T-helper 2 cell treated with Interferon-gamma antibody and Interleukin-4, amounts not matched to agents 5 μg/mL and 100 μg/mL, for 36 hours (primary cell): ENCODE measurements at regions not wholly inside any gene's neighbourhood (a gene's known extent, or its start where the extent isn't known, plus 50 kb on each side); places are given as distances from the start of the nearest gene placed in this dataset.
A peak's percentile ranks its signal among the peaks of the same experiment; 100 is the strongest.

Experiments used
- DNase-seq: peaks from one replicate; pipeline ENCODE4 v3.0.0; 2021; ENCODE audit warnings: low spot score
- H3K27ac Mint-ChIP-seq: one replicate; pipeline ENCODE4 v1.8.0; 2021; ENCODE audit warnings: mild to moderate bottlenecking, mixed read lengths
- H3K27me3 Mint-ChIP-seq: one replicate; pipeline ENCODE4 v1.8.0; 2021; ENCODE audit warnings: low read depth, mixed read lengths
- H3K36me3 Mint-ChIP-seq: one replicate; pipeline ENCODE4 v1.8.0; 2021; ENCODE audit warnings: low read depth, mixed read lengths
- H3K4me1 Mint-ChIP-seq: one replicate; pipeline ENCODE4 v1.8.0; 2021; ENCODE audit warnings: low read depth, mixed read lengths
- H3K4me3 Mint-ChIP-seq: one replicate; pipeline ENCODE4 v1.8.0; 2022; ENCODE audit warnings: mild to moderate bottlenecking, moderate library complexity, mixed read lengths
- H3K9me3 Mint-ChIP-seq: one replicate; pipeline ENCODE4 v1.8.0; 2021; ENCODE audit warnings: mixed read lengths

- Mint-ChIP-seq H3K27ac (no peak overlapping the region), H3K4me1 (peaks cover 12% of the 10 kb centered on the region), H3K36me3 (no peaks in the 10 kb centered on the region), H3K4me3 (no peak overlapping the region), H3K27me3 (no peaks in the 10 kb centered on the region), H3K9me3 (no peaks in the 10 kb centered on the region)
- no peak for DNase-seq
Measured at GRCh38 chr2:12424809-12425208, 291.9 kb upstream of the TRIB2 start.

GRCh38 chr2:12428324-12428723 lies 288.4 kb upstream of the TRIB2 start:
- DNase-seq = no peak
- no peak overlapping the region for H3K4me3 Mint-ChIP-seq
- peaks cover 3% of the 10 kb centered on the region for H3K36me3 Mint-ChIP-seq
- peaks cover 17% of the 10 kb centered on the region for H3K4me1 Mint-ChIP-seq
- no peaks in the 10 kb centered on the region for H3K9me3 Mint-ChIP-seq
- H3K27ac Mint-ChIP-seq = no peak overlapping the region
- H3K27me3 Mint-ChIP-seq = no peaks in the 10 kb centered on the region

DNA sequence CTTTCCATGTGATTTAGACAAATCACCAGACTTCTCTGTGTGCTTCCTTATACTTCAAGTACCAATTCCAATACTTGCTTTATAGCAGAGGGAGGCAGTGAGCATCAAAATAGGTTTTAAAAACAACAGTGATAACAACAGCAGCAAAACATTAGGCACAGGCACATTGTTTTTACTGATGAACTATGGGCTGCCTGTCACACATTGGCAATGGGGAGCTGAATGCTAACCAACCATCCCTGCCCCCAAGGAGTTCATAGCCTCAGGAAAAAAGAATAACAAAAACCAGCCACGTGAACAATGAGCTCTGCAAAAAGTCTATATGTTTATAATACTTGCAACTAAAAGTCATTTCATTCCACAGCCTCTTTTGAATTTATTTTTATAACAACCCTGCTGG lies 287.9 kb upstream of the TRIB2 start:
- Mint-ChIP-seq H3K27ac (no peak overlapping the region), H3K27me3 (no peaks in the 10 kb centered on the region)

DNA sequence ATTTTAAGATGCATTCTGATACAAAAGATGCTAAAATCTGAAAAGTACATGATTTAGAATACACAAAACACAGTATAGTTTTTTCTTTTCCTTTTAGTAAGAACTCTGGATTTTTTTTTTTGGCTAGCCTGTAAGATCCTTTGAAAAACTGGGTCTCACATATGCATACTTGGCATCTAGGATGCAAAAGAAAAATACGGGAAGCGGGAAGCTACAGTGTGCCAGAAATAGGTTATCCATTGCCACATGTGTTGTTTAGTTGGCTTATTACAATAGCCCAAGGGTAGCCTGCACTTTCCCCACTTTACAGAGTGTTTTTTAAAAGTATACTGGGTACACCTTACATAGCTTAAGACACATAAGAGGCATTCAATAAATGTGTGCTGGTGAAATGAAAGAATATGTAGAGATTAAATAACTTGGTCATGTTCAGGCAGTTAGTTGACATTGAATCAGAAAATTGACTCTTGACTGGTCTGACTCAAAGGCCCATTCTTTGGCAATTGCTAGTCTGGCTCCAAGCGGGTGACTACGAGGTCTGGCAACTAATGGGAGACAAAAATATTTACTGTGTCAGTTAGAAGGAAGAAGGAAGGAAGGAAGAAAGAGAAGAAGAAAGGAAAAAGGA lies 286.8 kb upstream of the TRIB2 start:
- Mint-ChIP-seq H3K36me3 (peaks cover 4% of the 10 kb centered on the region), H3K27ac (peak overlapping the region; percentile 74), H3K27me3 (no peaks in the 10 kb centered on the region), H3K9me3 (no peaks in the 10 kb centered on the region), H3K4me1 (peaks cover 18% of the 10 kb centered on the region), H3K4me3 (peak overlapping the region; percentile 8)
- DNase-seq = no peak

More for the DNA sequence above, 287.9 kb upstream of the TRIB2 start:
- no peak for DNase-seq
- no peaks in the 10 kb centered on the region for H3K9me3 Mint-ChIP-seq
- H3K4me3 Mint-ChIP-seq = no peak overlapping the region
- H3K36me3 Mint-ChIP-seq = peaks cover 4% of the 10 kb centered on the region
- H3K4me1 Mint-ChIP-seq = peaks cover 17% of the 10 kb centered on the region

DNA sequence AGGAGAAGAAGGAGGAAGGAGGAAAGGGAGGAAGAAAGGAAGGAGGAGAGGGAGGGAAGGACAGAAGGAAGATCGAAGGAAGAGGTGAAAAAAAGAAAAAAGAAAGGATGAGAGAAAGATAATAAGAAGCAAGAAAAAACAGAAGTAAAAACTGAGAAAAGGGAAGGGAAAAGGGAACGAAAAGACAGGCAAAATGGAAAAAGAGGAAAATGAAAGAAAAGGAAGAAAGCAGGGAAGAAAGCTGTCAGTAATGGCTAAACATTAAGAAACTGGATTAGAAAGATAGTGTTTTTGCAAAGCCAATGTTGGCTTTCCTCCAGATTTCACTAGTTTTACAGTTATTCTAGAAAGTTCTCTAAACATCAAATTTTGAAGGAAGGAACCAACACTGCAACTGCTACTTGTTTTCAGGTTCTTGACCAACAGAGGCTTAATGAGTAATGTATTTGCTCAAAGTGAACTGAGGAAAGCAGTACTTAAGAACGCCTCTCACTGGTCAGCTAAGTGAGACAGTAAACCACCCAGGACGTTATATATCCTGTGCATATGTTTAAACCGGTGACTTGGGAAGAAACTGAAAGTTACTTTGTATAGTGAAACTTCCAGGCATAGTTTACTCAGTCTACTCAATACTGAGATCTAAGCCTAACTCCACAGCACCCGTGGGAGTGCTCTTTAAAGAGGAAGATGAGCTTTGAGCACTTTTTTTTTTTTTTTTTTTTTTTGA lies 286.2 kb upstream of the TRIB2 start:
- Mint-ChIP-seq H3K27ac (peak overlapping the region; percentile 74), H3K9me3 (no peaks in the 10 kb centered on the region), H3K27me3 (no peaks in the 10 kb centered on the region), H3K36me3 (peaks cover 4% of the 10 kb centered on the region), H3K4me1 (peaks cover 22% of the 10 kb centered on the region), H3K4me3 (peak overlapping the region; percentile 65)
- DNase-seq = peak; percentile 58

- no peak overlapping the region for H3K4me3 Mint-ChIP-seq
- H3K36me3 Mint-ChIP-seq = peaks cover 4% of the 10 kb centered on the region
- no peaks in the 10 kb centered on the region for H3K9me3 Mint-ChIP-seq
- H3K27ac Mint-ChIP-seq = no peak overlapping the region
- H3K27me3 Mint-ChIP-seq = no peaks in the 10 kb centered on the region
- peaks cover 34% of the 10 kb centered on the region for H3K4me1 Mint-ChIP-seq
- no peak for DNase-seq
Measured at GRCh38 chr2:12432985-12433625, 283.6 kb upstream of the TRIB2 start.

GRCh38 chr2:12433626-12433990 lies 283.1 kb upstream of the TRIB2 start:
- Mint-ChIP-seq H3K27me3 (no peaks in the 10 kb centered on the region), H3K36me3 (peaks cover 4% of the 10 kb centered on the region), H3K9me3 (no peaks in the 10 kb centered on the region), H3K27ac (no peak overlapping the region), H3K4me1 (peaks cover 34% of the 10 kb centered on the region), H3K4me3 (no peak overlapping the region)
- DNase-seq = no peak

GRCh38 chr2:12434630-12435098 lies 282.1 kb upstream of the TRIB2 start:
- no peak overlapping the region for H3K4me3 Mint-ChIP-seq
- H3K27me3 Mint-ChIP-seq = no peaks in the 10 kb centered on the region
- no peak for DNase-seq
- no peak overlapping the region for H3K27ac Mint-ChIP-seq
- H3K4me1 Mint-ChIP-seq = peaks cover 34% of the 10 kb centered on the region
- H3K36me3 Mint-ChIP-seq = peaks cover 4% of the 10 kb centered on the region
- H3K9me3 Mint-ChIP-seq = no peaks in the 10 kb centered on the region

DNA sequence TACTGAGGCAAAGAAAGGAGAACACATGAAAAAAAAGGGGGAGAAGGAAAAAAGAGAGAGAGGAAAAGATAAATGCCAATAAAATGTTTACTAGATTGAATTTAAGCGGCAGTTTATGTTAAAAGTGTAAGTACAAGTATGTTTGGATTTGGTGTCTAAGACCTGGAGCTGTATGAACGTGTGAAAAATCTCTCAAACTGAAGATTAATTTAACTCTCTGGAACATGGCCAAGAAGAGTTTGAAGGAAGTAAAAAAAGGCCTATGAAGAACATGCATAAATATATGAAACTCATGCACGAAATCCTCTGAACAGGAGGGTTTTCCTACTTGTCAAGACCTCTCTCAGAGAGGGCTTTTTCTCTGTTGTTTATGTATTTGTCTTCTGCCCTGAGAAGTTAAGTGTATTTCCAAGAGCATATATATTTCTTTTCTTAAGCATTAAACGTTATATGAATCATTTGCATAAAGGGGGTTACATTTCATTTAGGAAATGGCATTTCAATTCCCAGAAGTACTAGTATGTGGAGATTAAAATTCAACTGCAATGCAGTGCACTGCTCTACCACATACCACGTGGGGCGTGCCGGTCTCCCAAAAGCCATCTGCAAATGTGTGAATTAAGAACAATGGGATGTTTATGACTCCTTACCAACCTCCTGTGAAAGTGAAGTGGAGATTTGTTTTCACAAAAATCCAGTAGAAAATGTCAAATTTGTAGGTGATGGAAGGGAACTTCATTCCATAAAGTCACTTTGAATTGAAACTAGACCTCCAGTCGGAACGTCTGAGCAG lies 281.1 kb upstream of the TRIB2 start:
- no peaks in the 10 kb centered on the region for H3K27me3 Mint-ChIP-seq
- H3K36me3 Mint-ChIP-seq = peaks cover 4% of the 10 kb centered on the region
- H3K27ac Mint-ChIP-seq = no peak overlapping the region
- no peak for DNase-seq
- H3K9me3 Mint-ChIP-seq = peaks cover 4% of the 10 kb centered on the region
- peaks cover 26% of the 10 kb centered on the region for H3K4me1 Mint-ChIP-seq
- no peak overlapping the region for H3K4me3 Mint-ChIP-seq

GRCh38 chr2:12436483-12436882 lies 280.3 kb upstream of the TRIB2 start:
- DNase-seq = no peak
- Mint-ChIP-seq H3K27me3 (no peaks in the 10 kb centered on the region), H3K4me3 (no peak overlapping the region), H3K36me3 (peaks cover 2% of the 10 kb centered on the region), H3K27ac (no peak overlapping the region), H3K9me3 (peaks cover 4% of the 10 kb centered on the region), H3K4me1 (peaks cover 27% of the 10 kb centered on the region)

GRCh38 chr2:12436935-12437561 lies 279.7 kb upstream of the TRIB2 start:
- peaks cover 6% of the 10 kb centered on the region for H3K9me3 Mint-ChIP-seq
- no peak for DNase-seq
- peaks cover 30% of the 10 kb centered on the region for H3K4me1 Mint-ChIP-seq
- no peak overlapping the region for H3K27ac Mint-ChIP-seq
- peaks cover 5% of the 10 kb centered on the region for H3K36me3 Mint-ChIP-seq
- H3K27me3 Mint-ChIP-seq = no peaks in the 10 kb centered on the region
- no peak overlapping the region for H3K4me3 Mint-ChIP-seq

- H3K9me3 Mint-ChIP-seq = peaks cover 14% of the 10 kb centered on the region
- peaks cover 32% of the 10 kb centered on the region for H3K4me1 Mint-ChIP-seq
- no peak overlapping the region for H3K4me3 Mint-ChIP-seq
- H3K36me3 Mint-ChIP-seq = peaks cover 8% of the 10 kb centered on the region
- DNase-seq = no peak
- no peaks in the 10 kb centered on the region for H3K27me3 Mint-ChIP-seq
- no peak overlapping the region for H3K27ac Mint-ChIP-seq
Measured at GRCh38 chr2:12440731-12441130, 276.0 kb upstream of the TRIB2 start.

DNA sequence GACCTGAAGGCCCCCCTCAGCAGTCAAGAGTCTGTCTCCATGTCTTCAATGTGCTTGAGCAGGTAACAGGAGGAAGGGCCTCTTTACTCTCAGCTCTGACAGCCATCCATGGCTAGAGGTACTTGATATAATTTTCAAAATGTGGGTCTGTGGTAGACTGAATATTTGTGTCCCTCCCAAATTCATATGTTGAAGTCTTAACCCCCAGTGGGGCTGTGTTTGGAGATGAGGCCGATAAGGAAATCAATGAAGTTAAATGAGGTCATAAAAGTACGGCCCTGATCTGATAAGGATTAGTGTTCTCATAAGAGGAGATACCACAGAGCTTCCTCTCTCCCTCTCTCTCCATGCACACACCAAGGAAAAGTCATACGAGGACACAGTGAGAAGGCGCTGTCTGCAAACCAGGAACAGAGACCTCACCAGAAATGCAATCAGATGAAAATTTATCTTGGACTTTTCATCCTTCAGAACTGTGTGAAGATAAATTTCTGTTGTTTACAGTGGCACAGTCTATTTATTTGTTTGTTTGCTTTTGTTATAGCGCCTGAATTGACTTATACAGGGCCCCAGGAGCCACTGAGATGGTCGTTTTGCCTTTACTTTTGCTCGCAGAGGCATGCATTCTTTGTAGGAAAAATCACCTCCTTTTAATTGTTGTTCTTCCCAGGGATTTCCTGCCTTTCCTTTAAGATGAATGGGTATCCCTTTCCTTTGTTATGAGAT lies 274.8 kb upstream of the TRIB2 start:
- no peaks in the 10 kb centered on the region for H3K27me3 Mint-ChIP-seq
- H3K9me3 Mint-ChIP-seq = peaks cover 14% of the 10 kb centered on the region
- no peak for DNase-seq
- H3K4me3 Mint-ChIP-seq = peak overlapping the region; percentile 32
- peaks cover 27% of the 10 kb centered on the region for H3K4me1 Mint-ChIP-seq
- H3K27ac Mint-ChIP-seq = peak overlapping the region; percentile 69
- peaks cover 15% of the 10 kb centered on the region for H3K36me3 Mint-ChIP-seq
